GM12891 (cell line): ENCODE measurements at regions not wholly inside any gene's neighbourhood (a gene's known extent, or its start where the extent isn't known, plus 50 kb on each side); places are given as distances from the start of the nearest gene placed in this dataset.

ENCODE experiments used
- DNase-seq: peaks from one replicate; pipeline ENCODE4 v3.0.0; 2011; ENCODE audit warnings: low spot score; ENCODE audit not compliant: insufficient read length
- FAIRE-seq: peaks from 2 replicates; lab custom pipeline; 2011; peaks lifted over from hg19 to GRCh38; lab: Jason Lieb, UNC
- PAX5 ChIP-seq: IDR thresholded peaks from 2 replicates; pipeline ENCODE4 v1.6.1; 2011; ENCODE audit warnings: low read length, moderate library complexity, mild to moderate bottlenecking; ENCODE audit not compliant: insufficient read depth, severe bottlenecking
- POLR2A ChIP-seq: IDR thresholded peaks from 2 replicates; pipeline ENCODE4 v1.6.1; 2011; ENCODE audit warnings: low read depth, low read length, control low read depth
- POLR2AphosphoS5 ChIP-seq: IDR thresholded peaks from 2 replicates; pipeline ENCODE4 v1.6.1; 2011; ENCODE audit warnings: low read depth, low read length, control low read depth
- POU2F2 ChIP-seq: IDR thresholded peaks from 2 replicates; pipeline ENCODE4 v1.6.1; 2011; ENCODE audit warnings: low read depth, mild to moderate bottlenecking, control low read depth, low read length, moderate library complexity
- SPI1 ChIP-seq: IDR thresholded peaks from 2 replicates; pipeline ENCODE4 v1.6.1; 2011; ENCODE audit warnings: low read depth, low read length, control low read depth
- TAF1 ChIP-seq: IDR thresholded peaks from 2 replicates; pipeline ENCODE4 v1.6.1; 2011; ENCODE audit warnings: low read depth, low read length, control low read depth

DNA sequence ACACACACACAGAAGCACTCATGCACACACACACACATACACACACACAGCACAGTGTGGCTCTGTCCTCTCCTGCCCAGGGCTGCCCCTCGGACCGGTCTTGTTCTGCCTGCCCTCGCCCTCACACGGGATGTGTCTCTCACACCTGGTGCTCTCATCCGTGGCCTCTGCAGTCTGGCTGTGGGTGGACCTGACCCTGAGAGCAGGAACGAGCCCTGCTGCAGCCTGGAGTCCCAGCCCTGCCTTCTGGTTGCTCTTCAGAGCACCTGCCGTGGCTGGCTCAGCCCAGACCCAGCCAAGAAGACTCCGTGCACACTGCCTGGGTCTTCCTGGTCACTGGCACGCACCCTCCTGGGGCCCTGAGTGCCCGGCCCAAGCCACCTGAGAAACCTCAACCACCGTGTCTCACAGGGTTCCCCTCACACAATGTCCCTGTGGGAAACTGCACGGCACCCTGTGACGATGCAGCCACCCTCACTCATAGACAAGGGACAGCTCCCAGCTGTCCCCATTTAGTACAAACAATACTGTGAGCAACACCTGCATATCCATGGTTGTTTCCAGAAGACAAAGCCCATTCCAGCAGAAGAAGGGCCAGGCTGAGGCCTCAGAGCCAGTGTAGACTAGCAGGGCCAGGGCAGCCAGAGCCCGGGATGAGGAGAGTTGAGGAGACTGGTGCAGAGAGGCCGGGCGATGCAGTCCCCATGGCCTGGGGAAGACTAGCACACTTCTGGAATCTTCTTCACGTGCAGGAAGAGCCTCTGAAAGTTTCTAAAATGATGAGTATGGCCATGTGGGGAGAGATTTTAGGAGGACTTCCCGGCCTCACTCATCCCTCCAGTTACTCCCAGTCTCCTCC is 234.0 kb downstream of the NPHP4 start:
- TF ChIP-seq POU2F2 = no peak
- TF ChIP-seq SPI1 = no peak
- TF ChIP-seq POLR2AphosphoS5 = no peak
- no peak for TF ChIP-seq POLR2A
- no peak for TF ChIP-seq TAF1
- TF ChIP-seq PAX5 = no peak
- DNase-seq (no peak), FAIRE-seq (no peak)

DNA sequence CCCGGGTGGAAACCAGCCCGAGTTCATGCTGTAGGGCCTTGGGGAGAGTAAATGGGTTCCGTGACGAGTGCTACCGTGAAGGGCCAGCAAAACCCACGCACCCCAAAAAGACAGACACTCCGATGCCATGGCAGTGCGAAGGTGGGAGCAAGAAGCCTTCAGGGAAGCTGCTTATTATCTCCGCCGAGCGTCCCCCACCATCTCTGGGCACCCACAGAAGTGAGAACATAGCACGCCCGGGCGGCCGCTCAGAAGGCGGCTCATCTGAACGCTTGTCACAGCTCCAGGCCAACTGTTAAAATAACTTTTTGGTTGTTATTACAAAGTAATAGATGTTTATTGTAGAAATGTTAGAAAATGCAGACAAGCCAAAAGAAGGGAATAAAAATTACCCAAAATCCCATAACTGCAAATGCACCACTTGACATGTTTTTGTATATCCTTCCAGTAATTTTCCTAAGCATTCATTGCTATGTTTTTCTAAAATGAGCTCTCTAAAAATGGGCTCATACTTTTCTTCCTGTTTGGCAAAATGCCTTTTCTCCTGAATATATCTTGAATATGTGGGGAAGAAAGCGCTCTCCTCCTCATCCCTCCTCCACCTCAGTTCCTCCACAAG is 234.9 kb downstream of the NPHP4 start:
- TF ChIP-seq SPI1 (no peak), TAF1 (no peak), POLR2A (no peak), POU2F2 (no peak), PAX5 (no peak), POLR2AphosphoS5 (no peak)
- DNase-seq = no peak
- no peak for FAIRE-seq

DNA sequence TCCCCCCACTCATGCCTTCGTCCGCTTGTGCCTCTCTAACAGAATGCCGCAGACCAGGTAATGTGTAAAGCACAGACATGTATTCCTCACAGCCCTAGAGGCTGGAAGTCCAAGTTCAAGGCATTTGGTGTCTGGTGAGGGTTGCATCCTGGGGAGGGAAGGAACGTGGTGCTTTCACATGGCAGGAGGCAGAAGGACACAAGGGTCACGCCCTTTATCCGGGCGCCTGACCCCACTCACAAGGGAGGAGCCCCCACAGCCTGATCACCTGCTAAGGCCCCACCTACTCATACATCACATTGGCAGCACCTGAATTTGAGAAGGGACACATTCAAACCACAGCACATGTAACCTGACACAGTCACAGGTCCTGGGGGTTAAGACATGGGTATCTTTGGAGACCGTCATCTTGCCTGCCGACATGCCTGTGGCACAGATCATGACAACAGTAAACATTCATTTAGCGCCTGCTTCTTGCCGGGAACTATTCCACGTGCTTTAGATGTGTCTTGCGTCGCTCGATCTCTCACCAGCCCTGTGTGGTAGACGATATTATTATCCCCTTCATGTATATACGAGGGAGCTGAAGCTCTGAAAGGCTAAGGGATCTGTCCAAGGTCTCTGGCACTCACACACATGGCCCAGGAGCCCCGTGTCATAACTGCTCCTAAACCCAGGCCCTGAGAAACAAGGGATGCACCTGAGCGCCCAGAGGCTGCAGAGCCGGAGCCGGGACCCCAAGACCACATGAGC is 235.6 kb downstream of the NPHP4 start:
- no peak for TF ChIP-seq POLR2A
- TF ChIP-seq POU2F2 = no peak
- TF ChIP-seq PAX5 = no peak
- no peak for TF ChIP-seq TAF1
- no peak for TF ChIP-seq SPI1
- FAIRE-seq (no peak), DNase-seq (no peak)

DNA sequence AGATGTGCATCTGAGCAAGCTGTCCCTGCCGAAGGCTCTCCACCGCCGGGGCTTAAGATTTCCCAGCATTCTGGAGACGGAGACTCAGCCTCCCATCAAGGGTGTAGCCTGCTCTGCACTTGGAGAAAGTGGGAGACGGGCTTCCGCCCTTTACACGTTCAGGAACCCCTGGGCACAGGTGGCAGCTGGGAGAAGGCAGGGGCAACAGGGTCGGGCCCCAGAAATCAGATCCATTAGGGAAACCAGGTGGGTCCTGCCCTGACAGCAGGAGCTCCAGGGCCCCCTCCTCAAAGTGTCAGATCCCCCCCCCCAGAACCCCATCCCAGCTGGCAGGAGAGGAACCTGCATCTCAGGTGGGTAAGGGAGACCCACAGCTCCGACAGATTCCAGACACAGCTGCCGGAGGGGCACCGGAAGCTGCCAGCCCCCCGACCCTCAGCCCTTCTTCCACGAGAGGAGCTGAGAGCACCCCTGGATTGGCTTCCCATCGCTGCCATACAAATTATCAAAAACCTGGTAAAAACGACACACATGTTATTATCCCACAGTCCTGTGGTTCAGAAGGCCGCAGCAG is 236.6 kb downstream of the NPHP4 start:
- DNase-seq = no peak
- TF ChIP-seq POLR2A (no peak), POLR2AphosphoS5 (no peak), SPI1 (no peak), TAF1 (no peak), PAX5 (no peak), POU2F2 (no peak)
- no peak for FAIRE-seq

DNA sequence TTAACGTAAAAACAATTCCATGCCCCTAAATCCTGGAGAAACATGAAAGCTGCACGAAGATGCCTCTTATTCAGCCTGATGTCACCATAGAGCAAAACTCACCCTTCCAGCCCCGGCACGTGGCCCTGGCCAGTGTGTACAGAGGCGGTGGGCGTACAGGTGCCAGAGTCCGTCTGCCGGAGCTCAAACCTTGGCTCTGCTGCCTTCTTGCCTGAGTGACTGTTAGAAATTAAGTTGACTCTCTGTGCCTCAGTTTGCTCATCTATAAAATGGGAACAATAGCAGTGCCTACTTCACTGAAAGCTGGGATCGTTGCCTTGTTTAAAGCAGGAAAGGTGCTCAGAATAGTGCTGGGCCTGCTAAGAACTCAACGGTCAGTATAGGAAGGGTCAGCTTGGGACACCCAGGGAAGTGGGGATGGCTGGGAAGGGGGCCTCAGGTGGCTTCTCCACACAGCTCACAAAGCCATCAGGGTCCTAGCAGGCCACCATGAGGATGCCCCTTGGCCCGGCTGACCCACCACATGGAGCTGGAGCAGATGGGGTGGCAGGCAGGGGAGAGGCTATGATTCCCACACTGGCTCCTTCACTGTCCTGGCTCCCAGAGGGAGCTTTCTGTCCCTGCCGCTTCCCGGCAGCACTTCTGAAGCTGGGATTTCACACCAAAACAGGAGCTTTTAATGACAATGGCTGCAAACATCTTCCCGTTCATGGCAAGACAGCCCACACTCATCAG is 237.2 kb downstream of the NPHP4 start:
- TF ChIP-seq POLR2AphosphoS5 (no peak), POU2F2 (no peak), TAF1 (no peak), SPI1 (no peak), PAX5 (no peak), POLR2A (no peak)
- no peak for DNase-seq
- FAIRE-seq = no peak

DNA sequence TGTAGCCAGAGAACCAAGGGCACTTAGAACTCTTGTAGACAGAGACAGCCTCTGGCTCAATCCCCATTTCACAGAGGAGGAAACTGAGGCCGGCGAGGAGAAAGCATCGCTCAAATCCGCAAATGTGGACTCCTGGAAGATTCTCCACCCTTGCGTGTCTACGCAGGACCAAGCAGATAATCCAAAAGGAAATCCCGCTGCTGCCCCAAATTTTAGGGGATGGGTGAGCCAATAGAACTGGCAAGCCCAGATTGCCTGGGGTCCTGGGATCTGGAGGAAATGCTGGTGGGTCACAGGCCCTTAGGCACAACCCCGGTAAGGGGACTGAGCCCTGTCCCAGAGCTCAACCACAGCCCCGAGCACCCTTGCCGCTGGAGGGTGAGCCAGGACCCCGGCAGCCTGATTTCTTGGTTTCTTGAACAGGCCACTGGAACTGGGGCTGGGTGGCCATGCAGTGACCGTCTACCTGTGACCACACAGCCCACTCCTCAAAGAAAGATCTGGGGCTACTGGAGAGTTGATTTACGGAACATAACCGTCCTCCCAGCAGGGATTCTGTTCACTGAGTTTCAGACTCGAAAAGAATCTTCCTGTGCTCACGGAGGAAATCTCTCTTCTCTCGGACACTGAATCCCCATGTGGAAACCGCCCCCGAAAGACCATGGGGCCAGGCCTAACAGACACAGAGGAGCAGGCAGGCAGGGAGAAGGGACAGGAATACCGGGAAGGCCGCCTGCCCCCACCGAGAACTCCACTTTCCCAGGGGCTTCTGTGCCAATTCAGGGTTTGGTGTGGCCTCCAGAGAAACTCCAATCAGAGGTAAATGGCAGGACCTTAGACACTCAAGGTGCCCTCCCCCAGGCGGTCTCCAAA is 238.4 kb downstream of the NPHP4 start:
- FAIRE-seq (no peak), DNase-seq (no peak)
- no peak for TF ChIP-seq TAF1
- TF ChIP-seq SPI1 = no peak
- no peak for TF ChIP-seq POLR2AphosphoS5
- TF ChIP-seq POLR2A = no peak
- TF ChIP-seq POU2F2 = no peak
- TF ChIP-seq PAX5 = no peak

DNA sequence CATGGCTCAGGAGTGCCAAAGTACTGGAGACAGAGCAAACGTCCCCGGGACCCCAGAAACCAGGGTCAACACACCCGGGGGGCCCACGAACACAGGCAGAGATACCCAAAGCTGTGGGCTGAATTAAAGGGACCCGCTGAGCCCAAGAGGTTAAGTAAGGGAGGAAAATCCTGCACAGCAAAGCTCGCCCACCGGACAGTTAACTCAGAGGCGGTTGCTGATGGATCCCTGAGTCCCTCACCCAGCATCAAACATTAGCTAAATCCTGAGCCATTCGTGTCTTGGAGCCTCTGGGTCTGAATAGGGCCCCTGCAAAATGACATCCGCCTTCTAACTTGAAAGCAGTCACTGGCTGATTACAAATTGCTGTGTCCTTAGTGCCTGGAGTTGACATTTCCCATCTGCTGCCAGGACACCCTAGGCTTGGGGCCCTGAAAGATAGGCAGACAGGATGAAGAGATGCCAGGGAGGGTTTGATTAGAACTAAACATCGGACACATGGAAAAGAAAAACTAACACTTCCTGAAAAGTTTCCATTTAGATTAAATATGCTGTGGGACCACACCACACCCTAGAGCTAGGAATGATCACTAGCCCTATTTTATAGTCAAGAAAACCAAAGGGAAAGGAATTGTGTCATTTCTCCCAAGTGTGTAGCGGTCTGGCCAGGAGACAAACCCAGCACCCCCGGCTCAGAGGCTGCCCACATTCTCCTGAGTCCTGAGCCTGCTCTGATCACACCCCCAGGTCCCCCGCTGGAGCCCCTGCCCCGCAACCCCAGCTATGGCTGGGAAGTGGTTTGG is 239.3 kb downstream of the NPHP4 start:
- TF ChIP-seq PAX5 (no peak), POLR2A (no peak), SPI1 (no peak), TAF1 (no peak), POU2F2 (no peak), POLR2AphosphoS5 (no peak)
- FAIRE-seq (no peak), DNase-seq (no peak)
